ENCODE measurements at regions not wholly inside any gene's neighbourhood (a gene's known extent, or its start where the extent isn't known, plus 50 kb on each side); places are given as distances from the start of the nearest gene placed in this dataset.

GRCh38 chr2:10498525-10499274 is 50.6 kb upstream of the ODC1 start:
- FAIRE-seq: no peak
- Histone ChIP-seq H3K9me3 (replicated peaks; ENCODE audit: control insufficient read depth, insufficient read depth, low read length) (no peaks in the 10 kb centered on the region), H3K79me2 (ENCODE audit: control insufficient read depth, insufficient read depth, low read length) (no peaks in the 10 kb centered on the region), H3K27me3 (ENCODE audit: control insufficient read depth in 2 of 2, insufficient read depth in 2 of 2, low read length in 2 of 2) (no peaks in the 10 kb centered on the region), H3K27ac (ENCODE audit: insufficient read depth, low read depth, low read length) (no peak overlapping the region), H3K4me1 (ENCODE audit: control insufficient read depth, extremely low read depth, insufficient read depth, low read length) (no peaks in the 10 kb centered on the region), H3K4me2 (ENCODE audit: insufficient read depth, low read length) (no peak overlapping the region), H3K9ac (replicated peaks; ENCODE audit: extremely low read depth, insufficient read depth, low read length) (no peak overlapping the region), H3K9me1 (replicated peaks; ENCODE audit: control insufficient read depth, extremely low read depth, insufficient read depth, low read length) (no peaks in the 10 kb centered on the region), H2AFZ (ENCODE audit: low read depth, low read length) (no peak overlapping the region), H3K4me3 (replicated peaks in 1 of 3; ENCODE audit: insufficient read depth in 1 of 3, low read depth in 1 of 3, low read length in 3 of 3) (no peak overlapping the region), H3K36me3 (ENCODE audit: control insufficient read depth in 2 of 2, extremely low read depth in 1 of 2, insufficient read depth in 2 of 2, low read length in 2 of 2) (no peaks in the 10 kb centered on the region), H4K20me1 (replicated peaks; ENCODE audit: control insufficient read depth, extremely low read depth, insufficient read depth, low read length) (no peaks in the 10 kb centered on the region)
- POLR2A ChIA-PET: no interaction called here
- BruUV-seq (replicated peaks): no TSS peak
- dilution Hi-C loops (cut with MboI; ENCODE audit: extremely low pct_ligation_motif_present, low sequenced_read_pairs): no loop called here
- intact Hi-C loops (cut with micrococcal nuclease): no loop called here
- no peak for DNase-seq (ENCODE audit: low read depth, low spot score)
- TF ChIP-seq MYC (IDR thresholded peaks at IDR 0.05; ENCODE audit: low read depth, low read length) (no peak), FOS (IDR thresholded peaks at IDR 0.05; ENCODE audit: borderline replicate concordance, insufficient read depth, low read length) (no peak), POLR2AphosphoS5 (IDR thresholded peaks at IDR 0.05; ENCODE audit: insufficient read depth, low read depth, low read length) (no peak), EZH2 (IDR thresholded peaks at IDR 0.05; ENCODE audit: borderline replicate concordance, low read depth, low read length, severe bottlenecking) (no peak), GATA2 (IDR thresholded peaks at IDR 0.05; ENCODE audit: insufficient read depth, insufficient read length, low read depth, low read length) (no peak), POLR2A (IDR thresholded peaks at IDR 0.05; ENCODE audit: low read depth, low read length) (no peak), JUN (IDR thresholded peaks at IDR 0.05; ENCODE audit: borderline replicate concordance, insufficient read depth, insufficient read length, low read depth) (no peak)
- TF ChIP-seq, protein P1, sequence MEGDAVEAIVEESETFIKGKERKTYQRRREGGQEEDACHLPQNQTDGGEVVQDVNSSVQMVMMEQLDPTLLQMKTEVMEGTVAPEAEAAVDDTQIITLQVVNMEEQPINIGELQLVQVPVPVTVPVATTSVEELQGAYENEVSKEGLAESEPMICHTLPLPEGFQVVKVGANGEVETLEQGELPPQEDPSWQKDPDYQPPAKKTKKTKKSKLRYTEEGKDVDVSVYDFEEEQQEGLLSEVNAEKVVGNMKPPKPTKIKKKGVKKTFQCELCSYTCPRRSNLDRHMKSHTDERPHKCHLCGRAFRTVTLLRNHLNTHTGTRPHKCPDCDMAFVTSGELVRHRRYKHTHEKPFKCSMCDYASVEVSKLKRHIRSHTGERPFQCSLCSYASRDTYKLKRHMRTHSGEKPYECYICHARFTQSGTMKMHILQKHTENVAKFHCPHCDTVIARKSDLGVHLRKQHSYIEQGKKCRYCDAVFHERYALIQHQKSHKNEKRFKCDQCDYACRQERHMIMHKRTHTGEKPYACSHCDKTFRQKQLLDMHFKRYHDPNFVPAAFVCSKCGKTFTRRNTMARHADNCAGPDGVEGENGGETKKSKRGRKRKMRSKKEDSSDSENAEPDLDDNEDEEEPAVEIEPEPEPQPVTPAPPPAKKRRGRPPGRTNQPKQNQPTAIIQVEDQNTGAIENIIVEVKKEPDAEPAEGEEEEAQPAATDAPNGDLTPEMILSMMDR (IDR thresholded peaks at IDR 0.05; ENCODE audit: extremely low read depth in 1 of 2, insufficient read depth in 1 of 2, low read depth in 1 of 2, low read length in 2 of 2): no peak
- TF ChIP-seq, protein P2, sequence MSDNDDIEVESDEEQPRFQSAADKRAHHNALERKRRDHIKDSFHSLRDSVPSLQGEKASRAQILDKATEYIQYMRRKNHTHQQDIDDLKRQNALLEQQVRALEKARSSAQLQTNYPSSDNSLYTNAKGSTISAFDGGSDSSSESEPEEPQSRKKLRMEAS (IDR thresholded peaks at IDR 0.05; ENCODE audit: insufficient read depth, insufficient read length): no peak
- CTCF ChIA-PET: interaction anchor here (1.1 kb wide), 1 partner anchor 162 kb away, joined by 3 read pairs; no protein-coding TSS in a partner anchor
